ENCODE measurements at regions not wholly inside any gene's neighbourhood (a gene's known extent, or its start where the extent isn't known, plus 50 kb on each side); places are given as distances from the start of the nearest gene placed in this dataset.

GRCh38 chr19:34601071-34601470 is 75.9 kb downstream of the SCGB2B2 start:
- Histone ChIP-seq H3K36me3 (ENCODE audit: control insufficient read depth, insufficient read depth, low read length) (no peaks in the 10 kb centered on the region; the same call in 1 of the 2 replicates), H3K9me3 (no peaks in the 10 kb centered on the region), H3K4me1 (no peaks in the 10 kb centered on the region), H3K4me3 (ENCODE audit: low read depth, low read length) (no peak overlapping the region), H3K27me3 (replicated peaks; ENCODE audit: control insufficient read depth, insufficient read depth, low read length) (no peaks in the 10 kb centered on the region)
- no peak for TF ChIP-seq CTCF (IDR thresholded peaks at IDR 0.05; ENCODE audit: insufficient read depth in 1 of 2, low read depth in 1 of 2, low read length in 1 of 2, severe bottlenecking in 1 of 2, unreplicated experiment in 1 of 2)
- DNase-seq, result no peak
- no peaks in the 10 kb centered on the region for H3K9me3 Mint-ChIP-seq (ENCODE audit: unreplicated experiment)
- no peaks in the 10 kb centered on the region for H3K4me1 Mint-ChIP-seq (ENCODE audit: low read depth, unreplicated experiment)
- ChIA-PET CTCF (no interaction called here), POLR2A (no interaction called here)
- H3K36me3 Mint-ChIP-seq (ENCODE audit: insufficient read depth, unreplicated experiment), result no peaks in the 10 kb centered on the region
- intact Hi-C loops (cut with micrococcal nuclease; ENCODE audit: unreplicated experiment), result no loop called here
- H3K27me3 Mint-ChIP-seq (ENCODE audit: insufficient read depth, unreplicated experiment), result no peaks in the 10 kb centered on the region
- no TSS peak for BruUV-seq (replicated peaks)
- H3K4me3 Mint-ChIP-seq (ENCODE audit: unreplicated experiment), result no peak overlapping the region
- no peak overlapping the region for H3K27ac Mint-ChIP-seq (ENCODE audit: unreplicated experiment)

GRCh38 chr19:34600366-34600765 is 76.6 kb downstream of the SCGB2B2 start:
- no peaks in the 10 kb centered on the region for H3K27me3 Mint-ChIP-seq (ENCODE audit: insufficient read depth, unreplicated experiment)
- no peaks in the 10 kb centered on the region for H3K27me3 ChIP-seq (replicated peaks; ENCODE audit: control insufficient read depth, insufficient read depth, low read length)
- H3K36me3 ChIP-seq (ENCODE audit: control insufficient read depth, insufficient read depth, low read length), result no peaks in the 10 kb centered on the region; the same call in 1 of the 2 replicates
- no peaks in the 10 kb centered on the region for H3K36me3 Mint-ChIP-seq (ENCODE audit: insufficient read depth, unreplicated experiment)
- H3K9me3 Mint-ChIP-seq (ENCODE audit: unreplicated experiment), result no peaks in the 10 kb centered on the region
- intact Hi-C loops (cut with micrococcal nuclease; ENCODE audit: unreplicated experiment), result no loop called here
- no peak overlapping the region for H3K4me3 Mint-ChIP-seq (ENCODE audit: unreplicated experiment)
- no peak overlapping the region for H3K4me3 ChIP-seq (ENCODE audit: low read depth, low read length)
- TF ChIP-seq CTCF (IDR thresholded peaks at IDR 0.05; ENCODE audit: insufficient read depth in 1 of 2, low read depth in 1 of 2, low read length in 1 of 2, severe bottlenecking in 1 of 2, unreplicated experiment in 1 of 2), result no peak
- H3K4me1 ChIP-seq, result no peaks in the 10 kb centered on the region
- ChIA-PET CTCF (no interaction called here), POLR2A (no interaction called here)
- no TSS peak for BruUV-seq (replicated peaks)
- no peaks in the 10 kb centered on the region for H3K9me3 ChIP-seq
- no peak for DNase-seq
- no peaks in the 10 kb centered on the region for H3K4me1 Mint-ChIP-seq (ENCODE audit: low read depth, unreplicated experiment)
- no peak overlapping the region for H3K27ac Mint-ChIP-seq (ENCODE audit: unreplicated experiment)

- H3K4me3 Mint-ChIP-seq (ENCODE audit: unreplicated experiment), result no peak overlapping the region
- TF ChIP-seq CTCF (IDR thresholded peaks at IDR 0.05; ENCODE audit: insufficient read depth in 1 of 2, low read depth in 1 of 2, low read length in 1 of 2, severe bottlenecking in 1 of 2, unreplicated experiment in 1 of 2), result no peak
- Histone ChIP-seq H3K4me3 (ENCODE audit: low read depth, low read length) (no peak overlapping the region), H3K36me3 (ENCODE audit: control insufficient read depth, insufficient read depth, low read length) (no peaks in the 10 kb centered on the region; the same call in 1 of the 2 replicates), H3K9me3 (no peaks in the 10 kb centered on the region), H3K4me1 (no peaks in the 10 kb centered on the region), H3K27me3 (replicated peaks; ENCODE audit: control insufficient read depth, insufficient read depth, low read length) (no peaks in the 10 kb centered on the region)
- ChIA-PET POLR2A (no interaction called here), CTCF (interaction anchor here (0.6 kb wide), 1 partner anchor 73 kb away, joined by 3 read pairs; no protein-coding TSS in a partner anchor)
- BruUV-seq (replicated peaks), result no TSS peak
- no peaks in the 10 kb centered on the region for H3K4me1 Mint-ChIP-seq (ENCODE audit: low read depth, unreplicated experiment)
- H3K36me3 Mint-ChIP-seq (ENCODE audit: insufficient read depth, unreplicated experiment), result no peaks in the 10 kb centered on the region
- no peaks in the 10 kb centered on the region for H3K27me3 Mint-ChIP-seq (ENCODE audit: insufficient read depth, unreplicated experiment)
- no peaks in the 10 kb centered on the region for H3K9me3 Mint-ChIP-seq (ENCODE audit: unreplicated experiment)
- H3K27ac Mint-ChIP-seq (ENCODE audit: unreplicated experiment), result no peak overlapping the region
- intact Hi-C loops (cut with micrococcal nuclease; ENCODE audit: unreplicated experiment), result no loop called here
- DNase-seq, result no peak
Observed at GRCh38 chr19:34598217-34599155, 78.5 kb downstream of the SCGB2B2 start.

Measured in Caco-2 (cell line).